CD14-positive monocyte (primary cell): ENCODE measurements at regions not wholly inside any gene's neighbourhood (a gene's known extent, or its start where the extent isn't known, plus 50 kb on each side); places are given as distances from the start of the nearest gene placed in this dataset.

ENCODE experiments used
- DNase-seq, 3 donors: peaks; one replicate each; pipeline ENCODE4 v3.0.0-alpha.2; 2011 to 2022
- H2AFZ ChIP-seq: 2 replicates; pipeline ENCODE4 v1.6.0; 2012; ENCODE audit warnings: mild to moderate bottlenecking, low read depth, low read length, inconsistent platforms; ENCODE audit not compliant: insufficient read depth, poor library complexity, severe bottlenecking
- H3K27ac ChIP-seq, 2 donors: 1 replicate in 1 of 2; 2 replicates in 1 of 2; pipeline ENCODE4 v1.5.1; 2012 to 2013; ENCODE audit warnings: low read length in 2 of 2, control low read depth in 1 of 2, inconsistent platforms in 1 of 2, low read depth in 1 of 2, mild to moderate bottlenecking in 1 of 2
- H3K27me3 ChIP-seq, 2 donors: one replicate each; pipeline versions ENCODE4 v1.6.0 to v1.6.1; 2011 to 2013; ENCODE audit warnings: low read length in 2 of 2; ENCODE audit not compliant: control insufficient read depth in 2 of 2, insufficient read depth in 2 of 2
- H3K36me3 ChIP-seq, 2 donors: replicated peaks in 1 of 2; 1 replicate in 1 of 2; 2 replicates in 1 of 2; pipeline versions ENCODE4 v1.5.1 to v1.6.1; 2012 to 2013; ENCODE audit warnings: low read length in 2 of 2, control low read depth in 1 of 2, inconsistent platforms in 1 of 2, mild to moderate bottlenecking in 1 of 2; ENCODE audit not compliant: insufficient read depth in 2 of 2, control insufficient read depth in 1 of 2
- H3K4me1 ChIP-seq, 2 donors: 1 replicate in 1 of 2; 2 replicates in 1 of 2; pipeline versions ENCODE4 v1.5.1 to v1.6.1; 2012 to 2013; ENCODE audit warnings: low read length in 2 of 2, control low read depth in 1 of 2, inconsistent platforms in 1 of 2, mild to moderate bottlenecking in 1 of 2, moderate library complexity in 1 of 2; ENCODE audit not compliant: insufficient read depth in 2 of 2, control insufficient read depth in 1 of 2
- H3K4me2 ChIP-seq: replicated peaks from 2 replicates; pipeline ENCODE3; 2012; ENCODE audit warnings: low read length, moderate library complexity, mild to moderate bottlenecking; ENCODE audit not compliant: poor library complexity, severe bottlenecking; ENCODE audit errors: extremely low read depth
- H3K4me3 ChIP-seq, 3 experiments: fragments of 200-600 bp in 1 of 3; sonication (generic) in 1 of 3; replicated peaks in 1 of 3; 1 replicate in 2 of 3; 2 replicates in 1 of 3; pipeline ENCODE4 v1.5.1; 2011 to 2013; ENCODE audit warnings: low read length in 3 of 3, mild to moderate bottlenecking in 3 of 3, control low read depth in 2 of 3, low read depth in 2 of 3, inconsistent platforms in 1 of 3, moderate library complexity in 1 of 3
- H3K79me2 ChIP-seq: 2 replicates; pipeline ENCODE4 v1.6.0; 2012; ENCODE audit warnings: mild to moderate bottlenecking, control low read depth, inconsistent platforms, low read length, moderate library complexity; ENCODE audit not compliant: insufficient read depth
- H3K9ac ChIP-seq: 2 replicates; pipeline ENCODE4 v1.6.0; 2017; ENCODE audit warnings: low read length, mild to moderate bottlenecking; ENCODE audit not compliant: insufficient read depth, poor library complexity, severe bottlenecking
- H3K9me3 ChIP-seq, 2 donors: replicated peaks in 1 of 2; 1 replicate in 1 of 2; 2 replicates in 1 of 2; pipeline versions ENCODE4 v1.5.1 to v1.6.1; 2012 to 2013; ENCODE audit warnings: low read length in 2 of 2, control low read depth in 1 of 2; ENCODE audit not compliant: control insufficient read depth in 1 of 2, insufficient read depth in 1 of 2
- H4K20me1 ChIP-seq: 2 replicates; pipeline ENCODE4 v1.6.0; 2012; ENCODE audit warnings: mild to moderate bottlenecking, low read length, control low read depth, moderate library complexity; ENCODE audit not compliant: insufficient read depth
- H3K27ac Mint-ChIP-seq, 7 donors: one replicate each; pipeline ENCODE4 v1.8.0; 2020; ENCODE audit warnings: mild to moderate bottlenecking in 7 of 7, mixed read lengths in 7 of 7, moderate library complexity in 6 of 7, inconsistent platforms in 2 of 7
- H3K27me3 Mint-ChIP-seq, 3 donors: one replicate each; pipeline ENCODE4 v1.8.0; 2021 to 2022; ENCODE audit warnings: low read depth in 3 of 3, mild to moderate bottlenecking in 3 of 3, mixed read lengths in 3 of 3, moderate library complexity in 3 of 3, inconsistent platforms in 1 of 3
- H3K36me3 Mint-ChIP-seq, 2 donors: one replicate each; pipeline ENCODE4 v1.8.0; 2020; ENCODE audit warnings: mixed read lengths in 2 of 2, inconsistent platforms in 1 of 2, mild to moderate bottlenecking in 1 of 2
- H3K4me1 Mint-ChIP-seq: one replicate; pipeline ENCODE4 v1.8.0; 2020; ENCODE audit warnings: mild to moderate bottlenecking, mixed read lengths
- H3K4me3 Mint-ChIP-seq, 2 donors: one replicate each; pipeline ENCODE4 v1.8.0; 2020; ENCODE audit warnings: mild to moderate bottlenecking in 2 of 2, mixed read lengths in 2 of 2, moderate library complexity in 1 of 2
- H3K9me3 Mint-ChIP-seq, 7 donors: one replicate each; pipeline ENCODE4 v1.8.0; 2020 to 2022; ENCODE audit warnings: mixed read lengths in 7 of 7, mild to moderate bottlenecking in 6 of 7, moderate library complexity in 6 of 7, inconsistent platforms in 2 of 7
- CTCF ChIP-seq: fragments of 200-600 bp; IDR thresholded peaks from one replicate; pipeline ENCODE4 v1.8.0; 2022; ENCODE audit warnings: antibody characterized with exemption, mild to moderate bottlenecking
- WGBS: methylation state at CpG from one replicate; pipeline ENCODE4 v1.1.5; 2013; ENCODE audit warnings: missing lambda C conversion rate; ENCODE audit not compliant: insufficient coverage; 5-methylcytosine and 5-hydroxymethylcytosine counted together
- intact Hi-C, 2 donors: fragments of 100-400 bp; cut with micrococcal nuclease; formaldehyde crosslinking; loops; one replicate each; pipeline versions ENCODE4 v1.15.0 to v1.15.1; 2023

DNA sequence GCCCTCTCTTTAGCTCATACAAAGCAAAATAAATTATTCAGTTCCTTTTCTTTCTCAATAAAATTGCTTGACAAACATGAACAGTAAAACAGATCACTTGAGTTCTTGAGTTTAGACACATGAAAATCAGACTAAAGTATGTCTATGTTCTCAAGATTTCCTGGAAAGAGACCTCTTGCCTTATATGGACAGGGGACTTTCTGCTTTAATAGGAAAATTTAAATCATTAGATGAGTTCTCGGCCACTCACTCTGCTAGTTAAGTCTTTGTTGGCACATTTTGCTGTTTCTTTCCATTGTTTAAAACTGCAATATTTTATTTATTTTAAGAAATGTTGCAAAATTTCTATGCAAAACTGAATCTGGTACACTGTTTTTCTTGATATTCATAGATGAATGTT is 207.8 kb downstream of the RND3 start:
- H3K36me3 Mint-ChIP-seq: no peaks in the 10 kb centered on the region
- H3K4me3 ChIP-seq: no peak overlapping the region
- no peaks in the 10 kb centered on the region for H3K79me2 ChIP-seq
- no peak overlapping the region for H3K27ac Mint-ChIP-seq
- H3K27me3 ChIP-seq: no peaks in the 10 kb centered on the region
- H3K9me3 Mint-ChIP-seq: peaks cover 3 to 23% (median 11%) of the 10 kb centered on the region in 7 donors
- intact Hi-C loops: no loop called here
- H3K27ac ChIP-seq: no peak overlapping the region
- H4K20me1 ChIP-seq: no peaks in the 10 kb centered on the region
- no CpG with 5 or more reads among the region's 1 CpG for WGBS
- no peak overlapping the region for H3K9ac ChIP-seq
- no peak overlapping the region for H3K4me3 Mint-ChIP-seq
- no peaks in the 10 kb centered on the region for H3K4me1 Mint-ChIP-seq
- peaks cover 15 to 31% of the 10 kb centered on the region in 2 donors for H3K9me3 ChIP-seq
- no peaks in the 10 kb centered on the region for H3K36me3 ChIP-seq
- no peaks in the 10 kb centered on the region for H3K27me3 Mint-ChIP-seq
- TF ChIP-seq CTCF: no peak
- H3K4me1 ChIP-seq: no peaks in the 10 kb centered on the region
- no peak overlapping the region for H2AFZ ChIP-seq
- no peak for DNase-seq
- no peak overlapping the region for H3K4me2 ChIP-seq

- Histone ChIP-seq H3K9me3 (peaks cover 18 to 31% of the 10 kb centered on the region in 2 donors), H3K27me3 (no peaks in the 10 kb centered on the region), H3K79me2 (no peaks in the 10 kb centered on the region), H2AFZ (no peak overlapping the region), H4K20me1 (no peaks in the 10 kb centered on the region), H3K36me3 (no peaks in the 10 kb centered on the region), H3K27ac (no peak overlapping the region), H3K4me1 (no peaks in the 10 kb centered on the region), H3K9ac (no peak overlapping the region), H3K4me3 (no peak overlapping the region), H3K4me2 (no peak overlapping the region)
- H3K36me3 Mint-ChIP-seq: no peaks in the 10 kb centered on the region
- no peak overlapping the region for H3K4me3 Mint-ChIP-seq
- H3K27me3 Mint-ChIP-seq: no peaks in the 10 kb centered on the region
- no peak for DNase-seq
- peaks cover 3 to 25% (median 17%) of the 10 kb centered on the region in 7 donors for H3K9me3 Mint-ChIP-seq
- intact Hi-C loops: no loop called here
- no peak overlapping the region for H3K27ac Mint-ChIP-seq
- no CpG with 5 or more reads among the region's 1 CpG for WGBS
- TF ChIP-seq CTCF: no peak
- no peaks in the 10 kb centered on the region for H3K4me1 Mint-ChIP-seq
These were observed 210.7 kb downstream of the RND3 start for GRCh38 chr2:150276737-150277136.
